GM23248 (cell line): ENCODE measurements at regions not wholly inside any gene's neighbourhood (a gene's known extent, or its start where the extent isn't known, plus 50 kb on each side); places are given as distances from the start of the nearest gene placed in this dataset.

ENCODE experiments used
- DNase-seq: peaks from one replicate; pipeline ENCODE4 v3.0.0-alpha.2; 2015
- H2AFZ ChIP-seq: fragments of 200-600 bp; sonication (generic); 2 replicates; pipeline ENCODE4 v1.6.1; 2016; ENCODE audit warnings: antibody characterized with exemption
- H3F3A ChIP-seq: fragments of 200-600 bp; sonication (generic); 2 replicates; pipeline ENCODE4 v1.6.1; 2016; ENCODE audit warnings: mild to moderate bottlenecking, antibody characterized with exemption, mixed run types; ENCODE audit not compliant: insufficient read depth
- H3K27ac ChIP-seq: fragments of 200-600 bp; sonication (generic); 2 replicates; pipeline ENCODE4 v1.5.1; 2016; ENCODE audit warnings: mild to moderate bottlenecking
- H3K27me3 ChIP-seq: fragments of 200-600 bp; sonication (generic); replicated peaks from 2 replicates; pipeline ENCODE4 v1.6.1; 2016; ENCODE audit warnings: mild to moderate bottlenecking; ENCODE audit not compliant: insufficient read depth
- H3K36me3 ChIP-seq: fragments of 200-600 bp; sonication (generic); 2 replicates; pipeline ENCODE4 v1.6.1; 2016; ENCODE audit warnings: low read depth, mild to moderate bottlenecking
- H3K4me1 ChIP-seq: fragments of 200-600 bp; sonication (generic); 2 replicates; pipeline ENCODE4 v1.6.1; 2016; ENCODE audit warnings: mild to moderate bottlenecking; ENCODE audit not compliant: insufficient read depth
- H3K4me2 ChIP-seq: fragments of 200-600 bp; sonication (generic); one replicate; pipeline ENCODE4 v1.6.1; 2016; ENCODE audit warnings: mild to moderate bottlenecking; ENCODE audit not compliant: unreplicated experiment
- H3K4me3 ChIP-seq: fragments of 200-600 bp; sonication (generic); 2 replicates; pipeline ENCODE4 v1.5.1; 2016; ENCODE audit warnings: mild to moderate bottlenecking
- H3K79me2 ChIP-seq: fragments of 200-600 bp; sonication (generic); 2 replicates; pipeline ENCODE4 v1.6.1; 2016; ENCODE audit warnings: mild to moderate bottlenecking; ENCODE audit not compliant: insufficient read depth
- H3K9ac ChIP-seq: fragments of 200-600 bp; sonication (generic); 2 replicates; pipeline ENCODE4 v1.6.1; 2016; ENCODE audit warnings: mild to moderate bottlenecking
- H3K9me2 ChIP-seq: fragments of 200-600 bp; sonication (generic); 2 replicates; pipeline ENCODE4 v1.6.1; 2016; ENCODE audit warnings: mixed run types, mild to moderate bottlenecking, moderate library complexity; ENCODE audit not compliant: insufficient read depth
- H3K9me3 ChIP-seq: fragments of 200-600 bp; sonication (generic); one replicate; pipeline ENCODE4 v1.6.1; 2017; ENCODE audit warnings: low read depth
- H4K20me1 ChIP-seq: fragments of 200-600 bp; sonication (generic); 2 replicates; pipeline ENCODE4 v1.6.0; 2016; ENCODE audit not compliant: insufficient read depth
- EZH2 ChIP-seq: fragments of 200-600 bp; sonication (generic); IDR thresholded peaks from 2 replicates; pipeline ENCODE4 v1.6.1; 2018; ENCODE audit warnings: antibody characterized with exemption, mild to moderate bottlenecking; ENCODE audit not compliant: insufficient read depth, poor library complexity, severe bottlenecking
- EZH2phosphoT487 ChIP-seq: fragments of 200-600 bp; sonication (generic); IDR thresholded peaks from 2 replicates; pipeline ENCODE4 v1.6.1; 2018; ENCODE audit warnings: antibody characterized with exemption, moderate library complexity, mild to moderate bottlenecking, low read depth; ENCODE audit not compliant: insufficient read depth
- WGBS, 2 experiments: methylation state at CpG; one replicate each; pipeline ENCODE4 v1.1.6; 2015 to 2017; ENCODE audit warnings: low lambda C conversion rate in 2 of 2, low coverage in 1 of 2; ENCODE audit errors: missing lambda C conversion rate in 2 of 2; 5-methylcytosine and 5-hydroxymethylcytosine counted together
- in situ Hi-C: fragments of 300-500 bp; cut with MboI; formaldehyde crosslinking; loops from 2 replicates; pipeline ENCODE4 v1.15.0; 2020

DNA sequence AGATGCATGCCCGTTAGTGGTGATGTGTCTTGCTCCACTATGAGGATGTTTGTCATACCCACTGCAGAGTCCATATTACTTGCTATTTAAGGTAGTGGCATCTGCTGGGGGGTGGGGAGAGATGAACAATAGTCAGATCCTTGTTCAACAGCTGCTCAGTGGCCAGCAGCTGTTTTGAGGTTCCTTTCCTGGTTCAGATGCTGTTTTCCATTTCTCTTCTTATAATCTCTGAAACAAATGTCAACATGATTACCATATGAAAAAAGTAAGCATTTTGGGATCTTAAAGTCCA lies 1567.9 kb upstream of the TENM3 start:
- WGBS, 2 experiments = 0 to 5% methylated on average over 1 of the region's 1 CpG
- in situ Hi-C loops = no loop called here

GRCh38 chr4:180680305-180680704 lies 1562.9 kb upstream of the TENM3 start:
- Histone ChIP-seq H3K27ac (no peak overlapping the region), H3K79me2 (no peaks in the 10 kb centered on the region), H3K36me3 (no peaks in the 10 kb centered on the region), H3K4me2 (no peak overlapping the region), H2AFZ (no peak overlapping the region), H3K9me2 (no peaks in the 10 kb centered on the region), H3K27me3 (no peaks in the 10 kb centered on the region), H3K4me3 (no peak overlapping the region), H3K4me1 (no peaks in the 10 kb centered on the region), H3F3A (no peaks in the 10 kb centered on the region), H3K9me3 (no peaks in the 10 kb centered on the region), H4K20me1 (no peaks in the 10 kb centered on the region), H3K9ac (no peak overlapping the region)
- no peak for TF ChIP-seq EZH2phosphoT487
- no peak for TF ChIP-seq EZH2
- in situ Hi-C loops = no loop called here
- DNase-seq = no peak
- WGBS, 2 experiments = 19 to 28% methylated on average over 2 of the region's 2 CpGs

More for the DNA sequence above, 1567.9 kb upstream of the TENM3 start:
- no peak for TF ChIP-seq EZH2phosphoT487
- TF ChIP-seq EZH2 = no peak
- H3F3A ChIP-seq = no peaks in the 10 kb centered on the region
- no peaks in the 10 kb centered on the region for H3K36me3 ChIP-seq
- no peaks in the 10 kb centered on the region for H4K20me1 ChIP-seq
- H2AFZ ChIP-seq = no peak overlapping the region
- no peaks in the 10 kb centered on the region for H3K27me3 ChIP-seq
- H3K27ac ChIP-seq = no peak overlapping the region
- no peak overlapping the region for H3K9ac ChIP-seq
- H3K79me2 ChIP-seq = no peaks in the 10 kb centered on the region
- no peaks in the 10 kb centered on the region for H3K4me1 ChIP-seq
- H3K4me3 ChIP-seq = no peak overlapping the region
- H3K9me2 ChIP-seq = no peaks in the 10 kb centered on the region
- no peak for DNase-seq
- H3K4me2 ChIP-seq = no peak overlapping the region
- H3K9me3 ChIP-seq = no peaks in the 10 kb centered on the region

GRCh38 chr4:180682776-180683175 lies 1560.4 kb upstream of the TENM3 start:
- no peaks in the 10 kb centered on the region for H4K20me1 ChIP-seq
- no peak overlapping the region for H3K27ac ChIP-seq
- H3K9me2 ChIP-seq = no peaks in the 10 kb centered on the region
- no peak overlapping the region for H3K4me2 ChIP-seq
- no peaks in the 10 kb centered on the region for H3K79me2 ChIP-seq
- H3K4me1 ChIP-seq = no peaks in the 10 kb centered on the region
- H3K9ac ChIP-seq = no peak overlapping the region
- H3K36me3 ChIP-seq = no peaks in the 10 kb centered on the region
- no peak overlapping the region for H2AFZ ChIP-seq
- WGBS, 2 experiments = 1 to 2% methylated on average over 2 of the region's 2 CpGs
- no peak overlapping the region for H3K4me3 ChIP-seq
- no peaks in the 10 kb centered on the region for H3K9me3 ChIP-seq
- H3K27me3 ChIP-seq = no peaks in the 10 kb centered on the region
- H3F3A ChIP-seq = no peaks in the 10 kb centered on the region
- in situ Hi-C loops = no loop called here
- TF ChIP-seq EZH2 = no peak
- TF ChIP-seq EZH2phosphoT487 = no peak
- DNase-seq = no peak

DNA sequence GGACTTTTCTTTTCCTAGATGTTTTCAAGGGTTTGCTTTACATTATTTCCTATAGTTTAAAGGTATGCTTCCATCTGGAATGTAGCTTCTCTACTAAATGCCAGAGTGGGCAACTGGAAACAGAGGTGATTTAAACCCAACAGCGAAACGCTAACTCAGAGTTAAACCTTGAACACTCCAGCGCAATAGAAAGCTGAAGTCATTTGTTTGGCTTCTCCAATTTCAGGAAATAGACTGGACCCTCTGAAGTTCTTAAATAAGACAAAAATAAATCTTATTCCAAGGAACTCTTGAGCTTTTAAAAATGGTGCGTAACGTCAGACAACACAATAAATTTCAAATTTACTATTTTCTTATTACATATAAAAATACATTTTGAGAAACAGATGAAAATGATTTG lies 1560.0 kb upstream of the TENM3 start:
- TF ChIP-seq EZH2phosphoT487 (no peak), EZH2 (no peak)
- Histone ChIP-seq H3F3A (no peaks in the 10 kb centered on the region), H3K36me3 (no peaks in the 10 kb centered on the region), H3K79me2 (no peaks in the 10 kb centered on the region), H3K4me3 (no peak overlapping the region), H4K20me1 (no peaks in the 10 kb centered on the region), H3K27me3 (no peaks in the 10 kb centered on the region), H3K27ac (no peak overlapping the region), H3K9ac (no peak overlapping the region), H3K4me1 (no peaks in the 10 kb centered on the region), H3K9me3 (no peaks in the 10 kb centered on the region), H3K4me2 (no peak overlapping the region), H2AFZ (no peak overlapping the region), H3K9me2 (no peaks in the 10 kb centered on the region)
- WGBS, 2 experiments = 52 to 55% methylated on average over 5 of the region's 5 CpGs
- in situ Hi-C loops = no loop called here
- no peak for DNase-seq

GRCh38 chr4:180688480-180688879 lies 1554.7 kb upstream of the TENM3 start:
- in situ Hi-C loops = no loop called here
- Histone ChIP-seq H3K27me3 (no peaks in the 10 kb centered on the region), H3K9me3 (no peaks in the 10 kb centered on the region), H3K4me1 (no peaks in the 10 kb centered on the region), H3K36me3 (no peaks in the 10 kb centered on the region), H3K4me2 (no peak overlapping the region), H3F3A (no peaks in the 10 kb centered on the region), H3K9me2 (no peaks in the 10 kb centered on the region), H3K79me2 (no peaks in the 10 kb centered on the region), H4K20me1 (no peaks in the 10 kb centered on the region), H3K9ac (no peak overlapping the region), H3K4me3 (no peak overlapping the region), H2AFZ (no peak overlapping the region), H3K27ac (no peak overlapping the region)
- no peak for TF ChIP-seq EZH2
- no peak for TF ChIP-seq EZH2phosphoT487
- 3 to 16% methylated on average over 2 of the region's 2 CpGs for WGBS, 2 experiments
- no peak for DNase-seq
